Glomerular visceral epithelial cell (primary cell): ENCODE measurements at regions not wholly inside any gene's neighbourhood (a gene's known extent, or its start where the extent isn't known, plus 50 kb on each side); places are given as distances from the start of the nearest gene placed in this dataset.

Source experiments
- DNase-seq: peaks from one replicate; pipeline ENCODE4 v3.0.0-alpha.2; 2016; ENCODE audit errors: extremely low spot score

DNA sequence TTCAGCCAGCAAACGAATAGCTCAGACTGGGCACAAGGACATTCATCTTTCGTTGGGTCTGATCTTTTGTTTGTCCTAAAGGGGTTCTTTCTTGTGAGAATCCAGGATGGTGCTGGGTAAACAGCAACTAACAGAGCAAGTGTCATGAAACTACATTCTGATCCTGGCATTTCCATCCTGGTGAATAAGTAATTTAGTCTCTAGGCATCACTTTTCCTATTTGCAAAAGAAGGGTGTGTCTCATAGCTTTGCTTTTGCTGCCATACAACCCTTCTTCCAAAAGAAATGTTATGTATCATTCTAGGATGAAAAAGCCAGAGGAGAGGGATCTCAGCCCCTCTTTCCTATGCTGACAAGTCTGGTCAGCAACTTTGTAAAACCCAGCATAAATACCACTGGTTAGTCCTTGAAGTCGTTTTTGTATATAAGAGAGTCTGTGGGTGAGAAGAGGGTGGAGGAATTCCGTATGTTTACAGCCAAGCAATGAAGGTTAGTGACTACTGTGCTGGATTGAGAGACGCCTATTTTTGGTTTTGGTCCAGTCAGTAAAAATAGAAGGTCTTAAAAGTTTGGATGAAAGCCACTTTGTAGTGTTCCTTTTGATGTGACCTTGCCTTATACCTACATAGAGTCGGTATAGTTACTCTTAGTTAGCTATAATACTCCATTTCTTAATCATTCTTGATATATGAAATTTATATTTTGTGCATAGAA lies 88.4 kb upstream of the SLC25A13 start:
- no peak for DNase-seq

DNA sequence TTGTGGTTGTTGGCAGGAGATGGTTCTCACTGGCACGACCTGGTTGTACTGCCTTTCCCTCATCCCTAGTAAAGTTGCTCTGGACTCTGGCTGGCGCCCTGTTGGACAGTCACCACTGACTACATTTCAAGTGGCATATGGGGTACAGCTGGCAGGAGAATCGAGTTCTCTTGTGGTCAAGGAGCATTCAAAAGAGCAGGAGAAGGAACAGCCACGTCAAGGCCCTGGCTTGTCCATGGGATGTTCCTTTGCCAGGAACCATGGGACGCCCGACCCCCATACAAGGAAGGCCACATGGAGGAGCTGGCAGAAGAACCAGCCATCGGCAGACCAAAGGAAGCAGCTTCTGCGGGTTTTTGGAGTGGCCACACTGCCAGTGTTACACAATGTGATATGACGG lies 87.0 kb upstream of the SLC25A13 start:
- DNase-seq, result no peak

GRCh38 chr7:96407427-96407826 lies 85.5 kb upstream of the SLC25A13 start:
- DNase-seq, result peak; percentile 70

DNA sequence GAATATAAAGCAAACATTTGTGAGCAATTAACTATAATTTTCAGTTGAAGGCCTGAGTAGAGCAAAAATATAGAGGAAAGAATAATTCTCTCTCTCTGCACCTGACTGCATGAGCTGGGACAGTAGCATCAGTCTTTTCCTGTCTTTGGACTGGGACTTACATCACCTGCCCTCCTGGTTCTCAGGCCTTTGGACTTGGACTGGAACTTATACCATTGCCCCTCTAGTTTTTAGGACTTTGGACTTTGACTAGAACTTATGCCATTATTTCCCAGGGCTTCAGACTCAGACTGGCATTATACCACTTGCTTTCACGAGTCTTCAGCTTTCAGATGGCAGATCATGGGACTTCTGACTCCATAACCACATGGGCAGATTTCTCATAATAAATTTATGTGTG lies 81.0 kb upstream of the SLC25A13 start:
- no peak for DNase-seq

DNA sequence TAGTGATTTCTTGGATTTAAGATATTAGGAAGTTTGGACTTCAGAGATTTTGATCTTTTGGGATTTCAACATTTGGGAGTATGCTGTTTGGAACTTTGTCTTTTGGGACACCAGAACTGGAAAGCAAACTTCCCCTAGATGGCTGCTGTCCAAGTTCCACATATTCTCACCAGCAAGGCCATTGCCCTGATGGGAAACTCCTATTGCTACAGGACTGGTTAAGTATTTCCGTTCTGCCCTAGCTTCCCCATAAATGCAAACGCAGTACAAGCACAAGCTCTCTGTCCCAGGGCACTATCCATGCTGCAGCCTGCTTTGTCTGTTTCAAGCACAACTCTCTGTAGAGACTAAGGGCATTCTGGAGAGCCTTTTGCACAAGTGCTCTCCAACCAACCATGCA lies 79.3 kb upstream of the SLC25A13 start:
- DNase-seq, result no peak

DNA sequence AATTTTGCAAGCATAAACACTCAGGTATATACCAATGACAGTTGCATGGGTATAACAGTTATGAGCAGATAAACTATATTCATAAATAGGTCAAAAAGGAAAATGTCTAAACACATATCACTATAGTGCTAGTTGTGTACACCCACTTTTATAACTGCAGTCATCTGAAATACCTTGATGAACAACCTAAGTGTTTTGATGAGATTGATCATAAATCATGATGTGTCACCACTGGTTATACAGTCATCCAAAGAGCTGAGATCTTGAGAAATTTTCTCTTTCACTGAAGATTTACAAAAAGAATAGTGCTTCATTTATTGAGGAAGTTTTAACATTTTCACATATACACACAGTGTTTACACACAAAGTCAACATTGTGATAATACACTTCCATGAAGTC lies 78.6 kb upstream of the SLC25A13 start:
- DNase-seq, result no peak

GRCh38 chr7:96400001-96400400 lies 78.1 kb upstream of the SLC25A13 start:
- no peak for DNase-seq

DNA sequence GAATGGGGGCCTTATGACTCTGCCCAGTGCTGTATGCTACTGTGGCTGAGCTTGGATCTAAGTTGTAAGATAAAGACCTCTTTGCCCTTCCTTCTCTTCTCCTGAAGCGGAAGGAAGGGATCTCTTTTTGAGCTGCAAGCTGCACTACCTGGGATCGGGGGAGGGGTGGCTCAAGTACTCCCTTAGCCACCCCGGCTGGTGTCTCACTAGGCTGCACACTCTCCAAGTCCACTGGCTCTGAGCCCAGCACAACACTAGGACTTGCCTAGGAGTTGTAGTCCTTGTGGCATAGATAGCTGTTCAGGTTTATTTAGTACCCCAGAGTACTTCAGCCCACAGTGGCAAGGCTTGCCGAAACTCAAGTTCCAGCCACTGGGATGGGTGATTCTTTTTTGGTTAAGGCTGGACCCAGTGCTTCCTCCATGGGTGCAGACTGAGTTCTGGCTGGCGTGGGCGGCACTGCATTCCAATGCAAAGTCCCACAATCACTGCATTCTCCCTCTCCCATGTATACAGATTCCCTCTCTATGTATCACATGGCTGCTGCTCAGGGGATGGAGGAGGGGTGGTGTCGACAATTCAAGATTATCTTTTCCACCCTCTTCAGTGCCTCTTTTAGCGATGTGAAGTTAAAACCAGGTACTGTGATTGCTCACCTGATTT lies 76.2 kb upstream of the SLC25A13 start:
- DNase-seq, result peak; percentile 21

DNA sequence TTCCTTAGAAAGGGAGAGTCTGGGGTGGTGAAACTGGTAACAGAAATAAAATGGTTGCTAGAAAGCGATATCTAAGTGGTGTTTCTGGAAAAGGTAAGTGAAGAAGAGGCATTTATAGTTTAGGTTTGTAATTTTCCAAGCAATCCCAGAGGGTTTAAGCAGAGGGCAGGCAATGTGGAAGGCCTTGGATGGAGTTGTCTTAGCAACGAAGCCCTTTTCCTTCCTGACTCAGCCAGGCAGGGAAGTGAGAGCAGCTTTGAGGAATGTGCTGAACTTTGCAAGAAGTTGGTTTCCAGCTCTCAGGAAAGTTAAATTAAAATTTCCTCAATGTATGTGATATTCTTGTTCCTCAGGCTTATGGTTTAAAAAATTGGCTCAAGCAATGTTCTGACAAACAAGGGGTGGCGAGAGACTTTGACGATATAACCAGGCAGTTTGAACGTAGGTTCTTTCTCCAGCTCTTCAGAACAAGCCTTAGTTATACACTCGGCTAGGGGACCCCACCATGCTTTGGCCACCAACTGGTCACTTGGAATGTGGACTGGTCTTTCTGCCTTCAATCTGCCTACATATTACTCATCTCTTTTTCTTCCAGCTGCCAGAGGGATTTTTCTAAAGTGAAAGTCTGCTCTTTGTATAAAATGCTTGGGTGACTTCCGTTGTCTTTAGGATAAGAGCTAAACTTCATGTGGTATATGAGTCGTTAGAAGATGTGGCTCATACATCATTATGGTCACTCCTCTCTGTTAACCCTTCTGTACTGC lies 66.9 kb upstream of the SLC25A13 start:
- DNase-seq, result peak; percentile 66

GRCh38 chr7:96388166-96388565 lies 66.3 kb upstream of the SLC25A13 start:
- peak; percentile 53 for DNase-seq

- no peak for DNase-seq
These were observed 58.2 kb upstream of the SLC25A13 start for GRCh38 chr7:96380111-96380512.

GRCh38 chr7:96377399-96377798 lies 55.5 kb upstream of the SLC25A13 start:
- DNase-seq, result no peak
